ENCODE measurements at regions not wholly inside any gene's neighbourhood (a gene's known extent, or its start where the extent isn't known, plus 50 kb on each side); places are given as distances from the start of the nearest gene placed in this dataset.
"Not testable (repeated sequence)": the region's sequence is repeated elsewhere in the genome, so short reads cannot be mapped to it uniquely, and the experiment has no call there.

DNA sequence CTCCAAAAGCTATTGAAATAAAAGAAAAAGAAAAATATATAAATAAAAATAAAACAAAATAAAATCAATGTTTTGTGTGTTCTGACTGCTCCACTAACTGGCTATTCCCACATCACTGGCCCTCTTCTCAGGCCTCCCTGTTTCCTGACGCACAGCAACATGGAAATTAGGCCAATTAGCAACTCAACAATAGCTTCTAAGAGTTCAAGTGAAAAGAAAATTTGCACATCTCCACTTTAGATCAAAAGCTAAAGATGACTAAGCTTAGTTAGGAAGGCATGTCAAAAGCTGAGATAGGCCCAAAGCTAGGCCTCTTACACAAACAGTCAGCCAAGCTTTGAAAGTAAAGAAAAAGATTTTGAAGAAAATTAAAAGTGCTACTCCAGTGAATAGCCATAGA, 200.8 kb downstream of the DUSP6 start:
- H3K4me3 ChIP-seq = no peak overlapping the region
- no peaks in the 10 kb centered on the region for H3K27me3 ChIP-seq
- no peak overlapping the region for H2AFZ ChIP-seq
- H3K79me2 ChIP-seq = no peaks in the 10 kb centered on the region
- H3K27ac ChIP-seq = no peak overlapping the region
- no peaks in the 10 kb centered on the region for H3K9me2 ChIP-seq (replicated peaks; ENCODE audit: insufficient read depth)
- H3K4me1 ChIP-seq (ENCODE audit: insufficient read depth) = no peaks in the 10 kb centered on the region
- H3K9me3 ChIP-seq (ENCODE audit: low read depth) = no peaks in the 10 kb centered on the region
- TF ChIP-seq EZH2phosphoT487 (IDR thresholded peaks at IDR 0.05; ENCODE audit: low read depth, severe bottlenecking, unreplicated experiment) = no peak
- no peak overlapping the region for H3K4me2 ChIP-seq
- no peak for DNase-seq (ENCODE audit: low spot score)
- 74% methylated on average over 1 of the region's 1 CpG for WGBS (ENCODE audit: low lambda C conversion rate, missing lambda C conversion rate)
- H3K36me3 ChIP-seq (replicated peaks; ENCODE audit: insufficient read depth, low read depth) = no peaks in the 10 kb centered on the region
- H4K20me1 ChIP-seq (ENCODE audit: insufficient read depth, poor library complexity, severe bottlenecking) = no peaks in the 10 kb centered on the region

DNA sequence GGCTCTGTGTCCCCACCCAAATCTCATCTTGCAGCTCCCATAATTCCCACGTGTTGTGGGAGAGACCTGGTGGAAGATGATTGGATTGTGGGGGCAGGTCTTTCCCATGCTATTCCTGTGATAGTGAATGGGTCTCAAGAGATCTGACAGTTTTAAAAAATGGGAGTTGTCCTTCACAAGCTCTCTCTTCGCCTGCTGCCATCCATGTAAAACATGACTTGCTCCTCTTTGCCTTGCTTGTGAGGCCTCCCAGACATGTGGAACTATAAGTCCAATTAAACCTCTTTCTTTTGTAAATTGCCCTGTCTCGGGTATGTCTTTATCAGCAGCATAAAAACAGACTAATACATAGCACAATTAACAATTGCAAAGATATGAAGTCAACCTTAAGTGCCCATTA, 201.5 kb downstream of the DUSP6 start:
- H3K4me3 ChIP-seq, H3K27me3 ChIP-seq: not testable (repeated sequence)
- 96% methylated on average over 3 of the region's 3 CpGs for WGBS (ENCODE audit: low lambda C conversion rate, missing lambda C conversion rate)

DNA sequence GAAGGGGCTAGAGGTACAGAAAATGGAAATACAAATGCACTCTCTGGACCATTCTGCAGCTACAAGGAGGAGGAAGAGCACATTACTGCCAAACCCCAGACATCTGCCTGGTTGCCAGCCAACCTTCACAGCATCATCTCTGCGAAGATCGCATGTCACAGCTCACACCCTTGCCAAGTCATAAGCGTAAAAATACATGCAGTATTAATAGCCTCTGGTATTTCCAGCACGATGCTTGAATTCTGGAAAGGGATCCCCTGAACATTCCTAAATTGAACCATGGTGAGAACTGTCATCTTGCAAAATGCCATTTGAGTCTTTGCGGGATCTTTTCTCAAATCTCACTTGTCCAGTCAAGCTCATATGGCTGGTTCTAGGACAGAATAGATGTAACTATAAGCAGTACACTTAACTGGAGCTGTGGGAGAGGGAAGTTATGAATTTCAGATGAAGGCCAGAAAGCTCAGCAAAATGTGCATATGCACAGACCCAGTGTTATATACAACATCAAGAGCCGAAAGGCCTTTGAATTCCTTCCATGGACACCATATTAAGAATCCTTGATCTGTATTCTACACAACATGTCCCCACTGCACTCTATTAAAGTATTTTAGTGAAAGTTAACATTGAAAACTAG, 211.6 kb downstream of the DUSP6 start:
- Histone ChIP-seq H3K27me3 (no peaks in the 10 kb centered on the region), H3K4me1 (ENCODE audit: insufficient read depth) (no peaks in the 10 kb centered on the region), H3K9me3 (ENCODE audit: low read depth) (no peaks in the 10 kb centered on the region), H3K27ac (no peak overlapping the region), H3K4me2 (no peak overlapping the region), H3K79me2 (no peaks in the 10 kb centered on the region), H3K9me2 (replicated peaks; ENCODE audit: insufficient read depth) (no peaks in the 10 kb centered on the region), H4K20me1 (ENCODE audit: insufficient read depth, poor library complexity, severe bottlenecking) (no peaks in the 10 kb centered on the region), H3K36me3 (replicated peaks; ENCODE audit: insufficient read depth, low read depth) (no peaks in the 10 kb centered on the region), H2AFZ (no peak overlapping the region), H3K4me3 (no peak overlapping the region)
- TF ChIP-seq, protein P1, sequence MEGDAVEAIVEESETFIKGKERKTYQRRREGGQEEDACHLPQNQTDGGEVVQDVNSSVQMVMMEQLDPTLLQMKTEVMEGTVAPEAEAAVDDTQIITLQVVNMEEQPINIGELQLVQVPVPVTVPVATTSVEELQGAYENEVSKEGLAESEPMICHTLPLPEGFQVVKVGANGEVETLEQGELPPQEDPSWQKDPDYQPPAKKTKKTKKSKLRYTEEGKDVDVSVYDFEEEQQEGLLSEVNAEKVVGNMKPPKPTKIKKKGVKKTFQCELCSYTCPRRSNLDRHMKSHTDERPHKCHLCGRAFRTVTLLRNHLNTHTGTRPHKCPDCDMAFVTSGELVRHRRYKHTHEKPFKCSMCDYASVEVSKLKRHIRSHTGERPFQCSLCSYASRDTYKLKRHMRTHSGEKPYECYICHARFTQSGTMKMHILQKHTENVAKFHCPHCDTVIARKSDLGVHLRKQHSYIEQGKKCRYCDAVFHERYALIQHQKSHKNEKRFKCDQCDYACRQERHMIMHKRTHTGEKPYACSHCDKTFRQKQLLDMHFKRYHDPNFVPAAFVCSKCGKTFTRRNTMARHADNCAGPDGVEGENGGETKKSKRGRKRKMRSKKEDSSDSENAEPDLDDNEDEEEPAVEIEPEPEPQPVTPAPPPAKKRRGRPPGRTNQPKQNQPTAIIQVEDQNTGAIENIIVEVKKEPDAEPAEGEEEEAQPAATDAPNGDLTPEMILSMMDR (IDR thresholded peaks at IDR 0.05; ENCODE audit: poor library complexity) = no peak
- no peak for TF ChIP-seq EZH2 (IDR thresholded peaks at IDR 0.05; ENCODE audit: borderline replicate concordance)
- no peak for TF ChIP-seq EZH2phosphoT487 (IDR thresholded peaks at IDR 0.05; ENCODE audit: low read depth, severe bottlenecking, unreplicated experiment)
- no peak for DNase-seq (ENCODE audit: low spot score)
- 93% methylated on average over 6 of the region's 6 CpGs for WGBS (ENCODE audit: low lambda C conversion rate, missing lambda C conversion rate)

More for the DNA sequence above, 201.5 kb downstream of the DUSP6 start:
- not testable (repeated sequence) for H3K27ac ChIP-seq; H4K20me1 ChIP-seq (ENCODE audit: insufficient read depth, poor library complexity, severe bottlenecking); H3K4me2 ChIP-seq; H3K9me3 ChIP-seq (ENCODE audit: low read depth); DNase-seq (ENCODE audit: low spot score); H3K36me3 ChIP-seq (replicated peaks; ENCODE audit: insufficient read depth, low read depth); H3K9me2 ChIP-seq (replicated peaks; ENCODE audit: insufficient read depth); H2AFZ ChIP-seq; H3K4me1 ChIP-seq (ENCODE audit: insufficient read depth); H3K79me2 ChIP-seq

DNA sequence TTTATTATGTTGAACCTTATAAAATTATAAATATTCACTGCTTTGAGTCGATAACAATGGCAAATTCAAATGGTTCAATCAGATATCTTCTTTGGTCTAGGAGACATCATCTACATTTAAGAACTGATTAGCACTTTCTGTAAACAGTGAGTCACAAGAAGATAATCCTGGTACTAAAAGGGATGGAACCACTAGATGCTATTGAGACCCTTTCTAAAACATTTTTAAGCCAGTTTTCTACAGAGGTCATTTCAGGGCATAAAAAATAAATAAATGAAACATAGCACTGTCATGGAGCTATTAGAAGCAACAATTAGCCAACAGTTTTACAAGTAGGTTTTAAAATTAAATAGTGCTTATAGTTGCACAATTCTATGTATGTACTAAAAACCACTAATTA, 212.2 kb downstream of the DUSP6 start:
- H3K27me3 ChIP-seq = no peaks in the 10 kb centered on the region
- H3K4me3 ChIP-seq = no peak overlapping the region
- no peak overlapping the region for H3K4me2 ChIP-seq
- 60% methylated on average over 1 of the region's 1 CpG for WGBS (ENCODE audit: low lambda C conversion rate, missing lambda C conversion rate)
- TF ChIP-seq, protein P1 (IDR thresholded peaks at IDR 0.05; ENCODE audit: poor library complexity) = no peak
- TF ChIP-seq EZH2phosphoT487 (IDR thresholded peaks at IDR 0.05; ENCODE audit: low read depth, severe bottlenecking, unreplicated experiment) = no peak
- no peak for TF ChIP-seq EZH2 (IDR thresholded peaks at IDR 0.05; ENCODE audit: borderline replicate concordance)
- no peaks in the 10 kb centered on the region for H3K36me3 ChIP-seq (replicated peaks; ENCODE audit: insufficient read depth, low read depth)
- H4K20me1 ChIP-seq (ENCODE audit: insufficient read depth, poor library complexity, severe bottlenecking) = no peaks in the 10 kb centered on the region
- no peak for DNase-seq (ENCODE audit: low spot score)
- H3K9me3 ChIP-seq (ENCODE audit: low read depth) = no peaks in the 10 kb centered on the region
- no peaks in the 10 kb centered on the region for H3K4me1 ChIP-seq (ENCODE audit: insufficient read depth)
- H3K9me2 ChIP-seq (replicated peaks; ENCODE audit: insufficient read depth) = no peaks in the 10 kb centered on the region
- H3K79me2 ChIP-seq = no peaks in the 10 kb centered on the region
- H3K27ac ChIP-seq = no peak overlapping the region
- H2AFZ ChIP-seq = no peak overlapping the region

Measured in hepatocyte (in vitro differentiated cells).